Left renal pelvis (tissue), 4 donors: ENCODE measurements at regions not wholly inside any gene's neighbourhood (a gene's known extent, or its start where the extent isn't known, plus 50 kb on each side); places are given as distances from the start of the nearest gene placed in this dataset.
"Not testable (repeated sequence)": the region's sequence is repeated elsewhere in the genome, so short reads cannot be mapped to it uniquely, and the experiment has no call there.

Experiments used
- DNase-seq, 4 donors: peaks; one replicate each; pipeline ENCODE4 v3.0.0-alpha.2; 2013; ENCODE audit warnings: low read depth in 4 of 4, low spot score in 3 of 4

GRCh38 chr5:126263591-126264184 is 159.5 kb upstream of the GRAMD2B start:
- no peak for DNase-seq

- DNase-seq, result no peak
These were observed 157.3 kb upstream of the GRAMD2B start for GRCh38 chr5:126265917-126266316.

GRCh38 chr5:126267438-126267837 is 155.8 kb upstream of the GRAMD2B start:
- DNase-seq, result no peak

- no peak for DNase-seq
These were observed 154.4 kb upstream of the GRAMD2B start for GRCh38 chr5:126268697-126269315.

- no peak for DNase-seq
These were observed 153.7 kb upstream of the GRAMD2B start for GRCh38 chr5:126269511-126269910.

GRCh38 chr5:126271141-126271540 is 152.1 kb upstream of the GRAMD2B start:
- no peak for DNase-seq

- no peak for DNase-seq
These were observed 149.0 kb upstream of the GRAMD2B start for GRCh38 chr5:126274076-126274762.

- DNase-seq, result no peak
These were observed 148.5 kb upstream of the GRAMD2B start for GRCh38 chr5:126274763-126275125.

GRCh38 chr5:126277762-126278161 is 145.4 kb upstream of the GRAMD2B start:
- no peak for DNase-seq

GRCh38 chr5:126280343-126280742 is 142.9 kb upstream of the GRAMD2B start:
- no peak for DNase-seq

GRCh38 chr5:126280846-126281245 is 142.4 kb upstream of the GRAMD2B start:
- no peak for DNase-seq

- DNase-seq, result no peak
These were observed 138.1 kb upstream of the GRAMD2B start for GRCh38 chr5:126284977-126285696.

GRCh38 chr5:126296121-126296520 is 127.1 kb upstream of the GRAMD2B start:
- not testable (repeated sequence) for DNase-seq

- DNase-seq, result no peak
These were observed 122.9 kb upstream of the GRAMD2B start for GRCh38 chr5:126300293-126300692.

- no peak for DNase-seq
These were observed 122.2 kb upstream of the GRAMD2B start for GRCh38 chr5:126301056-126301455.

- no peak for DNase-seq
These were observed 113.3 kb upstream of the GRAMD2B start for GRCh38 chr5:126309860-126310259.

- no peak for DNase-seq
These were observed 111.4 kb upstream of the GRAMD2B start for GRCh38 chr5:126311766-126312165.

- DNase-seq, result no peak
These were observed 107.9 kb upstream of the GRAMD2B start for GRCh38 chr5:126315341-126315740.

GRCh38 chr5:126332326-126332725 is 90.9 kb upstream of the GRAMD2B start:
- DNase-seq, result no peak

GRCh38 chr5:126334760-126335159 is 88.4 kb upstream of the GRAMD2B start:
- no peak for DNase-seq

GRCh38 chr5:126335886-126336285 is 87.3 kb upstream of the GRAMD2B start:
- DNase-seq, result no peak

- DNase-seq, result no peak
These were observed 84.6 kb upstream of the GRAMD2B start for GRCh38 chr5:126338635-126339034.
